Tibial nerve (tissue), 4 donors: ENCODE measurements at regions not wholly inside any gene's neighbourhood (a gene's known extent, or its start where the extent isn't known, plus 50 kb on each side); places are given as distances from the start of the nearest gene placed in this dataset.

Source experiments
- EP300 ChIP-seq, 2 donors: sonication (generic); formaldehyde crosslinking; IDR thresholded peaks; one replicate each; pipeline ENCODE4 v1.6.1; 2017; ENCODE audit warnings: antibody characterized with exemption in 2 of 2, mild to moderate bottlenecking in 1 of 2
- POLR2A ChIP-seq, 2 donors: fragments of 450-650 bp; IDR thresholded peaks; one replicate each; pipeline ENCODE4 v1.6.1; 2017; ENCODE audit warnings: antibody characterized with exemption in 2 of 2, mild to moderate bottlenecking in 2 of 2, moderate library complexity in 2 of 2
- TF ChIP-seq, protein P1 (sequence below), 5 experiments: fragments of 200-600 bp in 3 of 5; fragments of 450-650 bp in 2 of 5; sonication (generic) in 3 of 5; IDR thresholded peaks; one replicate each; pipeline ENCODE4 v1.5.1; 2016 to 2019; ENCODE audit warnings: antibody characterized with exemption in 5 of 5, mild to moderate bottlenecking in 3 of 5, moderate library complexity in 2 of 5

DNA sequence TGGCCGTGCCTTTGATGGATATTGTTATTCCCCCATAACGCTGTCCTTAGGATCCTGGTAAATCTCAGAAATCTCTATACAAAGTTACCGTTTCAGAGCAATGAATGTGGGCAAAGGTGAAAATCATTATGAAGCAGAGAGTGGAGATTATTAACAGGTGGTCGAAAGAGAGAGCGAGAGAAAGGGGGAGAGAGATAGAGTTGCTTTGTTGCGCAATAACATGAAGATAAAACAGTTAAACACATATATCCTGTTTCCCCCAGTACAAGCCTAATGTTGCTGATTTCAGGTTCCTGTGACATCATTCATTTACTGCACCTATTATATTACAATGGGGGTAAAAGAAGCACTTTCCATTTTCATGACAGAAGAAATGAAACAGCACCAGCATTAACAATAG is 535.4 kb upstream of the RBFOX1 start:
- TF ChIP-seq, protein P1, sequence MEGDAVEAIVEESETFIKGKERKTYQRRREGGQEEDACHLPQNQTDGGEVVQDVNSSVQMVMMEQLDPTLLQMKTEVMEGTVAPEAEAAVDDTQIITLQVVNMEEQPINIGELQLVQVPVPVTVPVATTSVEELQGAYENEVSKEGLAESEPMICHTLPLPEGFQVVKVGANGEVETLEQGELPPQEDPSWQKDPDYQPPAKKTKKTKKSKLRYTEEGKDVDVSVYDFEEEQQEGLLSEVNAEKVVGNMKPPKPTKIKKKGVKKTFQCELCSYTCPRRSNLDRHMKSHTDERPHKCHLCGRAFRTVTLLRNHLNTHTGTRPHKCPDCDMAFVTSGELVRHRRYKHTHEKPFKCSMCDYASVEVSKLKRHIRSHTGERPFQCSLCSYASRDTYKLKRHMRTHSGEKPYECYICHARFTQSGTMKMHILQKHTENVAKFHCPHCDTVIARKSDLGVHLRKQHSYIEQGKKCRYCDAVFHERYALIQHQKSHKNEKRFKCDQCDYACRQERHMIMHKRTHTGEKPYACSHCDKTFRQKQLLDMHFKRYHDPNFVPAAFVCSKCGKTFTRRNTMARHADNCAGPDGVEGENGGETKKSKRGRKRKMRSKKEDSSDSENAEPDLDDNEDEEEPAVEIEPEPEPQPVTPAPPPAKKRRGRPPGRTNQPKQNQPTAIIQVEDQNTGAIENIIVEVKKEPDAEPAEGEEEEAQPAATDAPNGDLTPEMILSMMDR (IDR thresholded peaks at IDR 0.05) = no peak
- no peak for TF ChIP-seq EP300 (IDR thresholded peaks at IDR 0.05)
- no peak for TF ChIP-seq POLR2A (IDR thresholded peaks at IDR 0.05)
